Activated T-helper 17 cell treated with anti-CD3 and anti-CD28 coated beads, Interleukin-2, amount 50 U/mL, for 72 hours (primary cell): ENCODE measurements at regions not wholly inside any gene's neighbourhood (a gene's known extent, or its start where the extent isn't known, plus 50 kb on each side); places are given as distances from the start of the nearest gene placed in this dataset.
"Not testable (repeated sequence)": the region's sequence is repeated elsewhere in the genome, so short reads cannot be mapped to it uniquely, and the experiment has no call there.

Experiments used
- ATAC-seq: fragments of 150-1000 bp; cut with Tn5 transposase; replicated peaks from 2 replicates; pipeline ENCODE4 v1.10.0; 2021; ENCODE audit warnings: mild to moderate bottlenecking, moderate library complexity
- H3K27ac Mint-ChIP-seq: one replicate; pipeline ENCODE4 v1.8.0; 2022; ENCODE audit warnings: mixed read lengths
- H3K27me3 Mint-ChIP-seq: one replicate; pipeline ENCODE4 v1.8.0; 2022; ENCODE audit warnings: mixed read lengths
- H3K36me3 Mint-ChIP-seq: one replicate; pipeline ENCODE4 v1.8.0; 2022; ENCODE audit warnings: low read depth, mild to moderate bottlenecking, mixed read lengths
- H3K4me1 Mint-ChIP-seq: one replicate; pipeline ENCODE4 v1.8.0; 2022; ENCODE audit warnings: mixed read lengths
- H3K4me3 Mint-ChIP-seq: one replicate; pipeline ENCODE4 v1.8.0; 2022; ENCODE audit warnings: mild to moderate bottlenecking, mixed read lengths
- H3K9me3 Mint-ChIP-seq: one replicate; pipeline ENCODE4 v1.8.0; 2022; ENCODE audit warnings: mixed read lengths

DNA sequence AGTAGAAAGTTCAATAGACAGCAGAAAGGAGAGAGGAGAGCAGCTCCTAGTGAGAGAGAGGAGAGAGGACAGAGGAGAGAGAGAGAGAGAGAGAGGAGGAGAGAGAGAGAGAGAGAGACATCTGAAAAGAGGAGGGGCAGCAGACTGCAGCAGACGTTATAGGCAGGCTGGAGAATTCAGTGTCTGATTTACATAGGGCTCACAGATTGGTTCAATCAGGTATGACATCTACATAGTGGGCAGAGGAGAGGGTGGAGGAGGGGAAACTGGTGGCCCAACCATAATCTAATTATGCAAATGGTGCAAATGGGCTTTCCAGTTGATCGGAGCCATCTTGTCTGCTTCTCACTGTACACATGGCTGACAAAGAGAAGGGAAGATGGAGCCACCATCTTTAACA lies 221.3 kb upstream of the TRPC4 start:
- H3K27ac Mint-ChIP-seq = no peak overlapping the region
- peaks cover 4% of the 10 kb centered on the region for H3K9me3 Mint-ChIP-seq
- no peaks in the 10 kb centered on the region for H3K4me1 Mint-ChIP-seq
- H3K4me3 Mint-ChIP-seq = no peak overlapping the region
- no peaks in the 10 kb centered on the region for H3K27me3 Mint-ChIP-seq
- ATAC-seq = no peak
- no peaks in the 10 kb centered on the region for H3K36me3 Mint-ChIP-seq

DNA sequence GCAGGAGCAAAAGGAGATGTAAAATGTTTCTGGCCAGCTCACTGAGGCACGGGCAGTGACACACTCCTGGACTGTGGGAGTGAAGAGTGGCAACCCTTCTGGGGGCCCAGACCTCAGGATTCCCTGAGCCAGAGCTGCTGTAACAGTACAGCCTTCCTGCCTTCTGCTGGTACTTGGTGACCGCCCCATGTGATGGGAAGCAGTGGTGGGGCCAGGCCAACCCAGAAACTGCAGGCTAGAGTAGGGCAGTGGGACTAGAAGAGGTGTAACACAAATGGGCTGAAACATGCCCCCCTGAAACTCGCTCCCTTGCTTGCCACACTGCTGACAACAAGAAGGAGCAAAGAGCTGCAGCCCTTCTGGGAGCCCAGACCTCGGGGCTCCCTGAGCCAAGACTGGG lies 217.1 kb upstream of the TRPC4 start:
- ATAC-seq = no peak
- Mint-ChIP-seq H3K4me3 (no peak overlapping the region), H3K9me3 (peaks cover 21% of the 10 kb centered on the region), H3K27ac (no peak overlapping the region), H3K4me1 (no peaks in the 10 kb centered on the region), H3K27me3 (no peaks in the 10 kb centered on the region), H3K36me3 (no peaks in the 10 kb centered on the region)

DNA sequence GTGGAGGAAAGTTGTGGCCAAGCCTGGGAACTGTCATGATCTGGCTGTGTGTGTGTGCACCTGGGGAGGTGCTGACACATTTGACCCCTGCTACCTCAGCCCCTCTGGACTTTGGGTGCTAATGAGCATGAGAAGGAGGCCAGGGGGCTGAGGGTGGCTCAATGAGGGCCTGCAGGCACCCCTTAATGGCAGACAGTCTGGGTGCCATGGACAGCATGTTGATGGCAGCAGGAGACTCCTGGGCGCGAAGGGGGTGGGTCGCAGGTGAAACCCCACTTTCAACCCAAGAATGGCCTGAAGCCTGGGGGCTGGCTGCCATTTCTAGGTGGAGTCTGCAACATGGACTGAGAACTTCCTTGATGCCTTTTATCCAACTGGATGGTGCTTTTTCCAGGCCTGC lies 216.4 kb upstream of the TRPC4 start:
- no peaks in the 10 kb centered on the region for H3K4me1 Mint-ChIP-seq
- no peak overlapping the region for H3K4me3 Mint-ChIP-seq
- H3K27me3 Mint-ChIP-seq = no peaks in the 10 kb centered on the region
- no peak for ATAC-seq
- no peaks in the 10 kb centered on the region for H3K36me3 Mint-ChIP-seq
- H3K27ac Mint-ChIP-seq = no peak overlapping the region
- peaks cover 27% of the 10 kb centered on the region for H3K9me3 Mint-ChIP-seq

DNA sequence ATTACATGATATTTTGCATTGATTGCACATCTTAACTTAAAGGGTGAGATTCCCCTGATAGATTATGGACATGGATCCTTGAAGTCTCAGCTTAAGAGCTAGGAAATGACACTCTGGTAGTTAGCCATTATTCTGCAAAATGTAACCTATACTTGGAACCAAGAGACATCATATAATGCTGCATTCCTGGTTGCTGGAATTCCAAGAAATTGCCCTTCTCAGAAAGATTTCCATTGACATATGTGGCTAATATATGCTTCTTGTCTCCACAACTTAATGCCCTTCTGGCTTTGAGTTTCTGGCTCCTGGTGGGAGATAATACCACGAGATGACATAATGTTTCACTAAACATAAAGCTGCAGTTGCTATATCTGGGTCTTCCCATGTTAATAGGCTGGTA lies 204.4 kb upstream of the TRPC4 start:
- Mint-ChIP-seq H3K36me3 (no peaks in the 10 kb centered on the region), H3K9me3 (peaks cover 14% of the 10 kb centered on the region), H3K27me3 (no peaks in the 10 kb centered on the region), H3K4me1 (no peaks in the 10 kb centered on the region), H3K4me3 (no peak overlapping the region), H3K27ac (no peak overlapping the region)
- no peak for ATAC-seq

DNA sequence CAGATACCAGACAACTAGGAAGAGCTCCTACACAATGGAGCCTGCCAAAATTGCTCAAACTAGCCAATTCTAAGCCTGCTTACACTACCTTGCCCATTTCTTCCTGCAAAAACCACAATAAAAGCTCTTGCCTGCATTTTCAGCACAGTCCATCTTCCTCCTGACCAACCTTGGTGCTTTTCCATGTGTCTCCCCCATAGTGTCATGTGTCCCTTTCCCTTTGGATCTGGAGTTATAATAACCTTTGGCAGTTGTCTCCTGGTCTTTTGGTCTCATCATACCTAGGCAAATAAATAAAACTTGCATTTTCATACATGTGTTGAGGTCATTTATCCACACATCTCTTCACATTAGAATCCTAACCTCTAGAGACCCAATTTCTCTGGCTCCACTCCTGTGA lies 203.1 kb upstream of the TRPC4 start:
- Mint-ChIP-seq H3K9me3 (peaks cover 14% of the 10 kb centered on the region), H3K27ac (no peak overlapping the region), H3K27me3 (no peaks in the 10 kb centered on the region), H3K4me3 (no peak overlapping the region), H3K36me3 (no peaks in the 10 kb centered on the region), H3K4me1 (no peaks in the 10 kb centered on the region)
- ATAC-seq = no peak

DNA sequence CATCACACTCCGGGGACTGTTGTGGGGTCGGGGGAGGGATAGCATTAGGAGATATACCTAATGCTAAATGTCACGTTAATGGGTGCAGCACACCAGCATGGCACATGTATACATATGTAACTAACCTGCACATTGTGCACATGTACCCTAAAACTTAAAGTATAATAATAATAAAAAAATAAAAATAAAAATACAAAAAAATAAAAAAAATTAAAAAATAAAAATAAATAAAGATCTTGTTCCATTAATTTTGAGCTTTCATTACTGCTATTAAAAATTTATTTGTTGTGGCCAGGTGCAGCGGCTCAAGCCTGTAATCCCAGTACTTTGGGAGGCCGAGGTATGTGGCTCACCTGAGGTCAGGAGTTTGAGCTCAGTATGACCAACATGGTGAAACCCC lies 201.8 kb upstream of the TRPC4 start:
- H3K9me3 Mint-ChIP-seq = peaks cover 15% of the 10 kb centered on the region
- not testable (repeated sequence) for H3K36me3 Mint-ChIP-seq, ATAC-seq, H3K4me3 Mint-ChIP-seq, H3K4me1 Mint-ChIP-seq, H3K27ac Mint-ChIP-seq, H3K27me3 Mint-ChIP-seq

DNA sequence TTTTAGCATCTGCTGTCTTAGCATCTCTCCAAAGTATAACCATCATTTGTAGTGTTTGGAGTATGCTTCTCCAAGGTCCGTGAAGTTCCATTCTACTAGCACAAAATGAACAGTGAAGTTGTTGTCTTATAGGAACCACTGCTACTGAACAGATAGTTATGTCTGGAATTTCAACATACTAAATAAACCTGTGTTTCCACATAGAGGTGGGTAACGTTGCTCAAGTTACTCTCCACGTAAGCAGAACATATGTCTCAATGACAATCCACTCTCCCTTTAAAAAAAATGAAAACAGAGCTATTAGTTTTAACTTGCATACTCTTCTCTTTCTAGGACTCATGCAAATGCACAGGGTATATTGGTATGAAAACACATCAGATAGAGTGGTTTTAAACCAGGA lies 184.3 kb upstream of the TRPC4 start:
- Mint-ChIP-seq H3K9me3 (no peaks in the 10 kb centered on the region), H3K4me3 (no peak overlapping the region), H3K27me3 (no peaks in the 10 kb centered on the region), H3K27ac (no peak overlapping the region), H3K36me3 (no peaks in the 10 kb centered on the region), H3K4me1 (no peaks in the 10 kb centered on the region)
- ATAC-seq = no peak

DNA sequence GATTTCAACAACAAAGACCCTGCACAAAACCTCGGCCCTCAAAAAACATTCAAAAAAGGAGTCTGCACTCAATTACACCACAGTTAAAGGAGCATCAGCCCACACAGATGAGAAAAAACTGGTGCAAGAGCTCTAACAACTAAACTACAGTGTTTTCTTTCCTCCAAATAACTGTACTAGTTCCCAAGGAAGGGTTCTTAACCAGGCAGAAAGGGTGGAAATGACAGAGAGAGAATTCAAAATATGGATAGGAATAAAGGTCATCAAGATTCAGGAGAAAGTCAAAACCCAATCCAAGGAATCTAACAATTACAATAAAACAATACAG lies 176.4 kb upstream of the TRPC4 start:
- no peak for ATAC-seq
- Mint-ChIP-seq H3K27me3 (no peaks in the 10 kb centered on the region), H3K9me3 (peaks cover 4% of the 10 kb centered on the region), H3K4me3 (no peak overlapping the region), H3K4me1 (no peaks in the 10 kb centered on the region), H3K27ac (no peak overlapping the region), H3K36me3 (no peaks in the 10 kb centered on the region)

DNA sequence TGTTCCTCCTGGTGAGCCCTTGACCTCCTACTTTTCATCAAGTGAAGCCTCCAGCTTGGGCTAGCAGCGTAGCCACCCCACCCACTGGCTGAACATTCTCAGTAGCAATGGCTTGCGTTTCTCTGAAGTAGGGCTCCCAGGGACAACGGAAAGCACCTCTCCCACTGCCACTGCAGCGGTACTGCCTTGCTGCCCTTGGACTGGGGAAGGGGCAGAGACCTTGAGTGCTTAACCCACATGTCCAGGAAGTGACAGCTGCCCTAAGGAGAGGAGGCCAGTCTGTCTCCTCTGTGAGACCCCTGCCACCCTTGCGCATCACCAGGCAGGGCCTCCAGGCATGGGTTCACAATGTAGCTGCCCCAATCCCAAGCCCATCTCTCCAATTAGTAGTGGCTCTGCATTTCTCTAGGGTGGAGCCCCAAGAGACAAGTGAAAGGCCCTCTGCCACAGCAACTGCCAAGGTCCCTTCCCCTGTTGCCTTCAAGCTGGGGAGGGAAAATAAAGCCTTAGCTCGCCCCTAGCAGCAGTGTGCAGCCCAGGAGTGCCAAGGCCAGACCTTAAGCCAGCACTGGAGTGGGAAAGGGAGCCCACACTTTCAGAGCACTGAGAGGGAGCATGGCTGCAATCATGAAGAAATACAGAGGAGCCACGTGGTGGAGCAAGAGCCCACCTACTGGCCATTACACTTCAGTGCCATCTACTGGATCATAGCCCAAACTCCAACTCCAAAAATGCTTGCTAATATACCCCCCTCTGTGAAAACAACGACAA lies 175.9 kb upstream of the TRPC4 start:
- ATAC-seq = no peak
- H3K27ac Mint-ChIP-seq = no peak overlapping the region
- no peaks in the 10 kb centered on the region for H3K4me1 Mint-ChIP-seq
- H3K4me3 Mint-ChIP-seq = no peak overlapping the region
- H3K9me3 Mint-ChIP-seq = peaks cover 4% of the 10 kb centered on the region
- H3K27me3 Mint-ChIP-seq = no peaks in the 10 kb centered on the region
- H3K36me3 Mint-ChIP-seq = no peaks in the 10 kb centered on the region

DNA sequence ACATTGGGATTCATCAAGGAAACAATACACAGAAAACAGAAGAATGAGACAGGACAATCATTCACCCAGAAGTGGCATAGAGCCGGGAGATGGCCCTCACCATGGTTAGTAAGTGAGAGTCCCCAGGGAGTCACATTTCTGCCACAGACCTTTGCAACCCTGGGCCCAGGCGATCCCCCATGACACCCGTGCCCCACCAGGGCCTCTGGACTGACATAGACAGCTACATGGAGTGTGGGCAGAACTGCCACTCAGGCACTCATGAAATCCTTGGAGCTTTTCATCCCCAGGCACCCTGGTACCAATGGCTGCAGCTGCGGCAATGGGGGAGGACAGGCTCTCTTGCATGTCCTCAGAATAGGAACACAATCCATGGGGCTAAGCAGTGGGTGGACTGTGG lies 174.5 kb upstream of the TRPC4 start:
- no peak for ATAC-seq
- peaks cover 4% of the 10 kb centered on the region for H3K9me3 Mint-ChIP-seq
- no peak overlapping the region for H3K4me3 Mint-ChIP-seq
- H3K4me1 Mint-ChIP-seq = no peaks in the 10 kb centered on the region
- H3K27ac Mint-ChIP-seq = no peak overlapping the region
- no peaks in the 10 kb centered on the region for H3K27me3 Mint-ChIP-seq
- H3K36me3 Mint-ChIP-seq = no peaks in the 10 kb centered on the region

DNA sequence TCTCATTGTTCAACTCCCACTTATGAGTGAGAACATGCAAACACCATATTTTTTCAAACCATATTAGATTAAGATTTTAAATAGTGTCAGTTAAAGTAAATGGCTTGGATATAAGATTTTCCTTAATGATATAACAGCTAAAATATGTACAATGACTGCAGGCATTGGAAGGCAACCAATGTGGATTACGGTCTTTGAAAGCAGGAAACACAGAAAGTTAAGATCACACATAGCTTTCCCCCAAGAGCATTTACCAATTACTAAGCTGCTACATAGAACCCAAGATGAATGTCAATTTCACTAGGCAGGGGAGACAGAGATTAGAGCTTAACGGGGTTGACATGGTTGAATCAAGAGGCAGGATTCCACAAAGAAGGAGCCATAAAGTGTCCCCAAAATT lies 173.2 kb upstream of the TRPC4 start:
- ATAC-seq = no peak
- H3K27ac Mint-ChIP-seq = no peak overlapping the region
- H3K27me3 Mint-ChIP-seq = no peaks in the 10 kb centered on the region
- no peak overlapping the region for H3K4me3 Mint-ChIP-seq
- no peaks in the 10 kb centered on the region for H3K36me3 Mint-ChIP-seq
- no peaks in the 10 kb centered on the region for H3K4me1 Mint-ChIP-seq
- peaks cover 4% of the 10 kb centered on the region for H3K9me3 Mint-ChIP-seq

DNA sequence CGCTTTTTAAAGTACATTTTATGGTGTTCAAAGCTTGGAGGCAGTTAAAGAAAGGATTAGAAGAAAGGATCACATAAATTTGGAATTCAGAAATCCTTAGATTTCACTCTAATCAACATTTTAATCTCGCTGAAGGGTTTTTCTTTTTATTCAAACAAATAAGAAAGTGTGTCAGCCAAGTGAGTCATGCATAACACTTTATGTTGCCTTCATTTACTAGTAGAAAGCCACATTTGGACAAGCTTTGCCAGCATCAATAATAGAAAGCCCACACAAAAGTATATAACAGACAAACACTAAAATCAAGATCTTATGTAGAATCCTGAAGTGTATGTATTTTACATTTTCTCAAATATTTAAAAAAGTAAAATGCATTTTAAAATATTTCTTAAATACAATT lies 154.9 kb upstream of the TRPC4 start:
- ATAC-seq = no peak
- Mint-ChIP-seq H3K36me3 (no peaks in the 10 kb centered on the region), H3K27ac (no peak overlapping the region), H3K4me1 (no peaks in the 10 kb centered on the region), H3K9me3 (peaks cover 31% of the 10 kb centered on the region), H3K27me3 (no peaks in the 10 kb centered on the region), H3K4me3 (no peak overlapping the region)

DNA sequence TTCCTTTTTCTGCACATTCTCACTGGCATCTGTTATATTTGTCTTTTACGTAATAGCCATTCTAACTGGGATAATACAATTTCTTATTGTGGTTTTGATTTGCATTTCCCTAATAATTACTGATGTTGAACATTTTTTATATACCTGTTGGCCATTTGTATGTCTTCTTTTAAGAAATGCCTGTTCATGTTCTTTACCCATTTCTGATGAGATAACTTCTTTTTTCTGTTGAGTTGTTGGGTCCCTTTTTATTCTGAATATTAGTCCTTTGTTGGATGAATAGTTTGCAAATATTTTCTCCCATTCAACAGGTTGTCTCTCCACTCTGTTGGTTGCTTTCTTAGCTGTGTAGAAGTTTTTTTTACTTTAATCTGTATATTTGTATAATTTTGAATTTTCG lies 147.7 kb upstream of the TRPC4 start:
- no peaks in the 10 kb centered on the region for H3K27me3 Mint-ChIP-seq
- no peaks in the 10 kb centered on the region for H3K36me3 Mint-ChIP-seq
- H3K9me3 Mint-ChIP-seq = peaks cover 28% of the 10 kb centered on the region
- H3K27ac Mint-ChIP-seq = no peak overlapping the region
- H3K4me1 Mint-ChIP-seq = no peaks in the 10 kb centered on the region
- no peak for ATAC-seq
- H3K4me3 Mint-ChIP-seq = no peak overlapping the region

DNA sequence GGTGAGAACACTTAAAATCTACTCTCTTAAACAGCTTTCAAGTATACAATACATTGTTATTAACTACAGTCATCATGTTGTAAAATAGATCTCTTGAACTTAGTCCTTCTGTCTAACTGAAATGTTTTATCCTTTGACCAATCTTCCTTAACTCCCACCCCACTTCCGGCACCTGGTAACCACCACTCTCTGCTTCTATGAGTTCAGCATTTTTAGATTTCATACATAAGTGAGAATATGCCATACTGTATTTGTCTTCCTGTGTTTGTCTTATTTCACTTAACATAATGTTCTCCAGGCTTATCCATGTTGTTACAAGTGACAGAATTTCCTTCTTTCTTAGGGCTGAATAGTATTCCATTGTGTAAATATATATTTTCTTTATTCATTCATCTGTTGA lies 144.1 kb upstream of the TRPC4 start:
- ATAC-seq = no peak
- Mint-ChIP-seq H3K36me3 (no peaks in the 10 kb centered on the region), H3K27ac (no peak overlapping the region), H3K4me3 (no peak overlapping the region), H3K9me3 (peaks cover 5% of the 10 kb centered on the region), H3K27me3 (no peaks in the 10 kb centered on the region), H3K4me1 (no peaks in the 10 kb centered on the region)

DNA sequence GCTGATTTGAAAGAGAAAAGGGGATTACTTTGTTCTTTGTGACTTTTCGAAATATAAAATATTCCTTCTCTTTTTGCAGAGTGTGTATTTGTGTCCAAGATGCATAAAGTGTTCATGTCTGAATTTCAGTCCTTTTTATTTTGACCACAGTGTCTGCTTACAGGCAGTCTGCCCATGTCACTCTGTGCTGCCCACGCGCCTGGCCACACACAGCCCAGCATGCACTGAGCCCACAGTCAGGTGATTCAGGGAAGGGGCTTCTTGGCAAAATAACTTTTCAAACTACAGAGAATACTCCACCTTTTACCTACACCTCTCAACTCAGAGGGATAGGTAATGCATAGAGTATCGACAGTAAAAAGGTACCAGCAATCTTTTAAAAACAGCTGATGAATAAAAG lies 142.5 kb upstream of the TRPC4 start:
- Mint-ChIP-seq H3K9me3 (no peaks in the 10 kb centered on the region), H3K4me1 (no peaks in the 10 kb centered on the region), H3K27ac (no peak overlapping the region), H3K27me3 (no peaks in the 10 kb centered on the region), H3K36me3 (no peaks in the 10 kb centered on the region), H3K4me3 (no peak overlapping the region)
- no peak for ATAC-seq

DNA sequence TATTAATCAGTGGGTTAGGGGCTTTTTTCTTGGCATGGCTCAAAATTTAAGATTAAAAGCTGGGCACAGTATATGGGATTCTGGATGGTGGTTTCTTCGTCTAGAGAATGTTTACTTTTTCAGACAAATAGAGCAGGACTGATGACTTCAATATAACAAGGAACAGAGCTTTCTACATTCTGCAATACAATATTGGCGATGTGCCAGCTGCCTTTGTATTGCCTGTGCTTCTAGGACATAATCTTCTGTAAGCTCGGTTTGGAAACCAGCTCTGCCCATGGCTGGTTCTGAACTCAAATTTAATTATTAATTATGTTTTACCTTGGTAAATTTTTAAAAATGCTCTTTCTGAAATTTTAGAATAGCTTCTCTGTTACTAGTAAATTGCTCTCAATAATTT lies 139.1 kb upstream of the TRPC4 start:
- H3K27ac Mint-ChIP-seq = no peak overlapping the region
- H3K4me3 Mint-ChIP-seq = no peak overlapping the region
- no peaks in the 10 kb centered on the region for H3K36me3 Mint-ChIP-seq
- ATAC-seq = no peak
- no peaks in the 10 kb centered on the region for H3K9me3 Mint-ChIP-seq
- no peaks in the 10 kb centered on the region for H3K4me1 Mint-ChIP-seq
- H3K27me3 Mint-ChIP-seq = no peaks in the 10 kb centered on the region
